ENCODE measurements at regions not wholly inside any gene's neighbourhood (a gene's known extent, or its start where the extent isn't known, plus 50 kb on each side); places are given as distances from the start of the nearest gene placed in this dataset.

GRCh38 chr14:98606041-98606640 lies 665.9 kb downstream of the BCL11B start:
- H3K27ac Mint-ChIP-seq (ENCODE audit: unreplicated experiment), result no peak overlapping the region
- TF ChIP-seq CTCF (IDR thresholded peaks at IDR 0.05; ENCODE audit: partially characterized antibody, unreplicated experiment), result no peak
- H3K9me3 Mint-ChIP-seq (ENCODE audit: unreplicated experiment), result peaks cover 3% of the 10 kb centered on the region

GRCh38 chr14:98606816-98607215 lies 665.2 kb downstream of the BCL11B start:
- no peak for DNase-seq
- Mint-ChIP-seq H3K4me3 (ENCODE audit: unreplicated experiment) (no peak overlapping the region), H3K27me3 (ENCODE audit: unreplicated experiment) (no peaks in the 10 kb centered on the region), H3K9me3 (ENCODE audit: unreplicated experiment) (peaks cover 3% of the 10 kb centered on the region), H3K4me1 (ENCODE audit: low read depth, unreplicated experiment) (no peaks in the 10 kb centered on the region), H3K27ac (ENCODE audit: unreplicated experiment) (no peak overlapping the region), H3K36me3 (ENCODE audit: unreplicated experiment) (no peaks in the 10 kb centered on the region)
- TF ChIP-seq CTCF (IDR thresholded peaks at IDR 0.05; ENCODE audit: partially characterized antibody, unreplicated experiment), result no peak

More at GRCh38 chr14:98606041-98606640, 665.9 kb downstream of the BCL11B start:
- H3K27me3 Mint-ChIP-seq (ENCODE audit: unreplicated experiment), result no peaks in the 10 kb centered on the region
- H3K4me3 Mint-ChIP-seq (ENCODE audit: unreplicated experiment), result no peak overlapping the region
- no peaks in the 10 kb centered on the region for H3K4me1 Mint-ChIP-seq (ENCODE audit: low read depth, unreplicated experiment)
- no peaks in the 10 kb centered on the region for H3K36me3 Mint-ChIP-seq (ENCODE audit: unreplicated experiment)
- DNase-seq, result no peak

- Mint-ChIP-seq H3K4me1 (ENCODE audit: low read depth, unreplicated experiment) (no peaks in the 10 kb centered on the region), H3K27ac (ENCODE audit: unreplicated experiment) (no peak overlapping the region), H3K27me3 (ENCODE audit: unreplicated experiment) (no peaks in the 10 kb centered on the region), H3K9me3 (ENCODE audit: unreplicated experiment) (peaks cover 3% of the 10 kb centered on the region), H3K4me3 (ENCODE audit: unreplicated experiment) (no peak overlapping the region), H3K36me3 (ENCODE audit: unreplicated experiment) (peaks cover 5% of the 10 kb centered on the region)
- TF ChIP-seq CTCF (IDR thresholded peaks at IDR 0.05; ENCODE audit: partially characterized antibody, unreplicated experiment), result no peak
- DNase-seq, result no peak
Measured at GRCh38 chr14:98607341-98607910, 664.6 kb downstream of the BCL11B start.

- Mint-ChIP-seq H3K27ac (ENCODE audit: unreplicated experiment) (no peak overlapping the region), H3K27me3 (ENCODE audit: unreplicated experiment) (no peaks in the 10 kb centered on the region), H3K4me3 (ENCODE audit: unreplicated experiment) (no peak overlapping the region), H3K4me1 (ENCODE audit: low read depth, unreplicated experiment) (no peaks in the 10 kb centered on the region), H3K36me3 (ENCODE audit: unreplicated experiment) (peaks cover 6% of the 10 kb centered on the region), H3K9me3 (ENCODE audit: unreplicated experiment) (peaks cover 3% of the 10 kb centered on the region)
- DNase-seq, result no peak
- no peak for TF ChIP-seq CTCF (IDR thresholded peaks at IDR 0.05; ENCODE audit: partially characterized antibody, unreplicated experiment)
Measured at GRCh38 chr14:98608071-98609060, 663.6 kb downstream of the BCL11B start.
